ENCODE measurements at regions not wholly inside any gene's neighbourhood (a gene's known extent, or its start where the extent isn't known, plus 50 kb on each side); places are given as distances from the start of the nearest gene placed in this dataset.

DNA sequence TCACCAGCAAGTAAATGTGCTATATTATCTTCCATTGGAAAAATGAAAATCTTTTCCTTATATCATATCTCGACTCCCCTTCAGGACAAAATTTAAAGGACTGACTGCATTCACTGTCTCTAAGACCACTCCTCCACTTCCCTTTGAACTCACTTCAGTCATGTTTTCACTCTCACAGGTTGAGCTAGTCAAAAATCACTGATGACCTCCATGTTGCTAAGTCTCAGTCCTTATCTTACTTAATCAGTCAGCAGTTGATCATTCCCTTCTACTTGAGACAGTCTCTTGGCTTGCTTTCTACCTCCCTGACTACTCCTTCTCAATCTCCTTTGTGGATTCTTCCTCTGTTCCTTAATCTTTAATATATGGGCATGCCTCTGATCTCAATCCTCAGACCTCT, 117.0 kb upstream of the LSM6 start:
- Histone ChIP-seq H3K4me1 (ENCODE audit: control insufficient read depth, extremely low read depth, insufficient read depth, low read length) (peaks cover 8% of the 10 kb centered on the region), H3K4me3 (ENCODE audit: control insufficient read depth in 2 of 3, extremely low read depth in 1 of 3, insufficient read depth in 2 of 3, low read depth in 1 of 3, low read length in 3 of 3) (no peak overlapping the region), H3K79me2 (ENCODE audit: control insufficient read depth, insufficient read depth, low read length) (no peaks in the 10 kb centered on the region), H3K9me1 (ENCODE audit: control insufficient read depth, extremely low read depth, insufficient read depth, low read length) (no peaks in the 10 kb centered on the region), H3K9me3 (ENCODE audit: control insufficient read depth, low read depth, low read length) (no peaks in the 10 kb centered on the region), H3K36me3 (ENCODE audit: control insufficient read depth in 2 of 2, extremely low read depth in 1 of 2, insufficient read depth in 2 of 2, low read length in 2 of 2) (no peaks in the 10 kb centered on the region), H3K27me3 (ENCODE audit: control insufficient read depth, extremely low read depth, insufficient read depth, low read length) (no peaks in the 10 kb centered on the region), H3K9ac (ENCODE audit: control insufficient read depth, extremely low read depth, insufficient read depth, low read length) (no peak overlapping the region), H4K20me1 (ENCODE audit: control insufficient read depth, extremely low read depth, insufficient read depth, low read length) (no peaks in the 10 kb centered on the region), H2AFZ (ENCODE audit: control insufficient read depth, low read length) (no peak overlapping the region), H3K27ac (ENCODE audit: control insufficient read depth, insufficient read depth, low read length) (no peak overlapping the region), H3K4me2 (ENCODE audit: control insufficient read depth, extremely low read depth, insufficient read depth, low read depth, low read length) (no peak overlapping the region)
- DNase-seq (ENCODE audit: low read depth, low spot score) (no peak), FAIRE-seq (no peak)
- TF ChIP-seq EZH2 (IDR thresholded peaks at IDR 0.05; ENCODE audit: low read length), result no peak
- no peak for TF ChIP-seq CTCF (optimal IDR thresholded peaks at IDR 0.05 in 1 of 3, IDR thresholded peaks at IDR 0.05 in 1 of 3, conservative IDR thresholded peaks at IDR 0.05 in 1 of 3; ENCODE audit: extremely low read depth in 1 of 3, insufficient read depth in 2 of 3, low read length in 3 of 3)
- dilution Hi-C loops (cut with MboI; ENCODE audit: extremely low pct_ligation_motif_present, low sequenced_read_pairs), result no loop called here

DNA sequence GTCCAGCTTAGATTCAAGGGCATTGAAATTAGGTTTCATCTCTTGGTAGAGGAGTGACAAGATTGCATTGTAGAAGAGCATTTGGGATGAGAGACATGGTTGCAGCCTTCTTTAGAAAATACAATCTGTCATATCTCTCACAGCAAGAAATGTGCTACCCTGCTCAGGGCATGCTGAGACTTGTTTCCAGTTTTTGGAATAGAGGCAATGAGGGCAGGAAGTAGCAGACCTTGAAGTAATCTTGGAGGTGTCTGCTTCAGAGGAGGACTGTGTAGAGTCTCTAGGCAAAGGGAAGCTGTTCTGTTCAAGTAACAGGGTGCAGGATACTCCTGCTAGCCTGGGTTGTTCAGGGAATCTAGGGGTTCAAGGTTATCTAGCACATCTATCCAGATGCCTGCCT, 116.1 kb upstream of the ZNF827 start:
- dilution Hi-C loops (cut with MboI; ENCODE audit: extremely low pct_ligation_motif_present, low sequenced_read_pairs), result no loop called here
- FAIRE-seq, result peak; percentile 83
- H3K4me2 ChIP-seq (ENCODE audit: control insufficient read depth, extremely low read depth, insufficient read depth, low read depth, low read length), result no peak overlapping the region

More for the DNA sequence above, 116.1 kb upstream of the ZNF827 start:
- no peaks in the 10 kb centered on the region for H3K9me3 ChIP-seq (ENCODE audit: control insufficient read depth, low read depth, low read length)
- H3K9ac ChIP-seq (ENCODE audit: control insufficient read depth, extremely low read depth, insufficient read depth, low read length), result no peak overlapping the region
- no peak overlapping the region for H2AFZ ChIP-seq (ENCODE audit: control insufficient read depth, low read length)
- no peaks in the 10 kb centered on the region for H3K27me3 ChIP-seq (ENCODE audit: control insufficient read depth, extremely low read depth, insufficient read depth, low read length)
- no peaks in the 10 kb centered on the region for H3K36me3 ChIP-seq (ENCODE audit: control insufficient read depth in 2 of 2, extremely low read depth in 1 of 2, insufficient read depth in 2 of 2, low read length in 2 of 2)
- H3K79me2 ChIP-seq (ENCODE audit: control insufficient read depth, insufficient read depth, low read length), result no peaks in the 10 kb centered on the region
- no peak overlapping the region for H3K27ac ChIP-seq (ENCODE audit: control insufficient read depth, insufficient read depth, low read length)
- H3K9me1 ChIP-seq (ENCODE audit: control insufficient read depth, extremely low read depth, insufficient read depth, low read length), result no peaks in the 10 kb centered on the region
- DNase-seq (ENCODE audit: low read depth, low spot score), result no peak
- no peak for TF ChIP-seq CTCF (optimal IDR thresholded peaks at IDR 0.05 in 1 of 3, IDR thresholded peaks at IDR 0.05 in 1 of 3, conservative IDR thresholded peaks at IDR 0.05 in 1 of 3; ENCODE audit: extremely low read depth in 1 of 3, insufficient read depth in 2 of 3, low read length in 3 of 3)
- TF ChIP-seq EZH2 (IDR thresholded peaks at IDR 0.05; ENCODE audit: low read length), result no peak
- no peaks in the 10 kb centered on the region for H4K20me1 ChIP-seq (ENCODE audit: control insufficient read depth, extremely low read depth, insufficient read depth, low read length)
- no peak overlapping the region for H3K4me3 ChIP-seq (ENCODE audit: control insufficient read depth in 2 of 3, extremely low read depth in 1 of 3, insufficient read depth in 2 of 3, low read depth in 1 of 3, low read length in 3 of 3)
- H3K4me1 ChIP-seq (ENCODE audit: control insufficient read depth, extremely low read depth, insufficient read depth, low read length), result peaks cover 8% of the 10 kb centered on the region

Data from keratinocyte (primary cell).